ENCODE measurements at regions not wholly inside any gene's neighbourhood (a gene's known extent, or its start where the extent isn't known, plus 50 kb on each side); places are given as distances from the start of the nearest gene placed in this dataset.
A peak's percentile ranks its signal among the peaks of the same experiment; 100 is the strongest.

GRCh38 chr6:8990075-8990474, 554.7 kb upstream of the SLC35B3 start:
- Histone ChIP-seq H3K36me3 (ENCODE audit: control insufficient read depth, insufficient read depth, low read length) (no peaks in the 10 kb centered on the region), H3K27ac (ENCODE audit: low read depth, low read length) (no peak overlapping the region), H3K4me3 (ENCODE audit: low read depth, low read length) (no peak overlapping the region), H3K9me3 (ENCODE audit: control insufficient read depth, insufficient read depth, low read length) (no peaks in the 10 kb centered on the region), H3K27me3 (ENCODE audit: control insufficient read depth, insufficient read depth, low read length) (peaks cover 2% of the 10 kb centered on the region), H3K4me1 (ENCODE audit: control insufficient read depth, insufficient read depth, low read length) (no peaks in the 10 kb centered on the region)
- no peak for DNase-seq (ENCODE audit: low read depth in 4 of 6, low spot score in 6 of 6)
- WGBS (ENCODE audit: insufficient coverage) = no CpG with 5 or more reads among the region's 2 CpGs

GRCh38 chr6:8983202-8983688, 547.9 kb upstream of the SLC35B3 start:
- no peak overlapping the region for H3K4me3 ChIP-seq (ENCODE audit: low read depth, low read length)

GRCh38 chr6:8982668-8983067, 547.3 kb upstream of the SLC35B3 start:
- Histone ChIP-seq H3K9me3 (ENCODE audit: control insufficient read depth, insufficient read depth, low read length) (no peaks in the 10 kb centered on the region), H3K4me1 (ENCODE audit: control insufficient read depth, insufficient read depth, low read length) (no peaks in the 10 kb centered on the region), H3K36me3 (ENCODE audit: control insufficient read depth, insufficient read depth, low read length) (no peaks in the 10 kb centered on the region), H3K27ac (ENCODE audit: low read depth, low read length) (no peak overlapping the region), H3K4me3 (ENCODE audit: low read depth, low read length) (no peak overlapping the region), H3K27me3 (ENCODE audit: control insufficient read depth, insufficient read depth, low read length) (peaks cover 5% of the 10 kb centered on the region)
- no peak for DNase-seq (ENCODE audit: low read depth in 4 of 6, low spot score in 6 of 6)
- 49% methylated on average over 5 of the region's 9 CpGs for WGBS (ENCODE audit: insufficient coverage)

More at GRCh38 chr6:8983202-8983688, 547.9 kb upstream of the SLC35B3 start:
- peak; percentile 60 to 95 (median 69) for DNase-seq (ENCODE audit: low read depth in 4 of 6, low spot score in 6 of 6)
- H3K27me3 ChIP-seq (ENCODE audit: control insufficient read depth, insufficient read depth, low read length) = peaks cover 5% of the 10 kb centered on the region
- H3K27ac ChIP-seq (ENCODE audit: low read depth, low read length) = no peak overlapping the region
- no peaks in the 10 kb centered on the region for H3K9me3 ChIP-seq (ENCODE audit: control insufficient read depth, insufficient read depth, low read length)
- no peaks in the 10 kb centered on the region for H3K36me3 ChIP-seq (ENCODE audit: control insufficient read depth, insufficient read depth, low read length)
- no peaks in the 10 kb centered on the region for H3K4me1 ChIP-seq (ENCODE audit: control insufficient read depth, insufficient read depth, low read length)
- 0% methylated on average over 4 of the region's 10 CpGs for WGBS (ENCODE audit: insufficient coverage)

DNA sequence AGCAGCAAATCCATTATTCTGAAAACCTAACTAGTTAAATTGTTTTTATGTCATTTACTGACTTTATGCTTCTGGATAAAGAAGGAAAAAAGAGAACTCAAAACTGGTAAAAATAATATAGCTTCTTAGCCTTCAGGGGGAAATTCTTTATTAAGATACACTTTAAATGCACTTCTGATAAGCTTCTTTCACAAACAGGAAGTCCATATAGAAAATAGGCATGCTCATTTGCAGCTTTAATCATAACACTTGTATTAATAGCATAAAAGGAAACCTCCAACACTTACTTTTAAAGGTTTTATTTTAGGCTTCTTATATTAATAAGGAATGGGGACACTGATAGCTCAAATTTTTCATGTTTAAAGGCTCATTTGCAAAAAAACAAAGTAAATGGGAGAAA, 538.0 kb upstream of the SLC35B3 start:
- no peak overlapping the region for H3K27ac ChIP-seq (ENCODE audit: low read depth, low read length)
- H3K27me3 ChIP-seq (ENCODE audit: control insufficient read depth, insufficient read depth, low read length) = no peaks in the 10 kb centered on the region
- H3K36me3 ChIP-seq (ENCODE audit: control insufficient read depth, insufficient read depth, low read length) = no peaks in the 10 kb centered on the region
- peaks cover 4% of the 10 kb centered on the region for H3K9me3 ChIP-seq (ENCODE audit: control insufficient read depth, insufficient read depth, low read length)
- H3K4me1 ChIP-seq (ENCODE audit: control insufficient read depth, insufficient read depth, low read length) = no peaks in the 10 kb centered on the region
- H3K4me3 ChIP-seq (ENCODE audit: low read depth, low read length) = no peak overlapping the region
- no peak for DNase-seq (ENCODE audit: low read depth in 4 of 6, low spot score in 6 of 6)

- no peaks in the 10 kb centered on the region for H3K36me3 ChIP-seq (ENCODE audit: control insufficient read depth, insufficient read depth, low read length)
- no peak overlapping the region for H3K4me3 ChIP-seq (ENCODE audit: low read depth, low read length)
- DNase-seq (ENCODE audit: low read depth in 4 of 6, low spot score in 6 of 6) = no peak
- H3K9me3 ChIP-seq (ENCODE audit: control insufficient read depth, insufficient read depth, low read length) = peaks cover 4% of the 10 kb centered on the region
- H3K4me1 ChIP-seq (ENCODE audit: control insufficient read depth, insufficient read depth, low read length) = no peaks in the 10 kb centered on the region
- no peaks in the 10 kb centered on the region for H3K27me3 ChIP-seq (ENCODE audit: control insufficient read depth, insufficient read depth, low read length)
- no peak overlapping the region for H3K27ac ChIP-seq (ENCODE audit: low read depth, low read length)
Observed at GRCh38 chr6:8969747-8970146, 534.4 kb upstream of the SLC35B3 start.

GRCh38 chr6:8958894-8959511, 523.7 kb upstream of the SLC35B3 start:
- no peak overlapping the region for H3K27ac ChIP-seq (ENCODE audit: low read depth, low read length)
- H3K4me3 ChIP-seq (ENCODE audit: low read depth, low read length) = no peak overlapping the region
- no peaks in the 10 kb centered on the region for H3K4me1 ChIP-seq (ENCODE audit: control insufficient read depth, insufficient read depth, low read length)
- H3K36me3 ChIP-seq (ENCODE audit: control insufficient read depth, insufficient read depth, low read length) = no peaks in the 10 kb centered on the region
- DNase-seq (ENCODE audit: low read depth in 4 of 6, low spot score in 6 of 6) = no peak
- no peaks in the 10 kb centered on the region for H3K27me3 ChIP-seq (ENCODE audit: control insufficient read depth, insufficient read depth, low read length)
- no peaks in the 10 kb centered on the region for H3K9me3 ChIP-seq (ENCODE audit: control insufficient read depth, insufficient read depth, low read length)

DNA sequence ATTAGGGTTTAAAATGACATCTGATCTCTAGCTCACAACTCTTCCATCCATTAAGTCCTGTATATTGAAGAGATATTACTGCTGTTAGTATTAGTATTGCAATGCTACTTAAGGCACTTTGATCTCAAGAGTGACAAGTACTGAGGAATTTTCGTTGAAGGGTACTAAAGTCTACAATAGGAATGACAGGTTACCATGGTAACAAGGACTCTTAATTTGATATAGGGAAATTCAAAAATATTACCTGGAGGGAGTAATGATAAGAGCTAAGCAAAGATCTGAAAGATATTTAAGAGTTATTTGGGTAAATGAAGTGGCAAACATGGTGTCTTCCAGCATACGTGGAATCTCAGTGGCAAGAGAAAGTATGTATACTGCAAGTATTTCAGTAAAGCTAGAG, 518.0 kb upstream of the SLC35B3 start:
- Histone ChIP-seq H3K4me1 (ENCODE audit: control insufficient read depth, insufficient read depth, low read length) (no peaks in the 10 kb centered on the region), H3K27me3 (ENCODE audit: control insufficient read depth, insufficient read depth, low read length) (no peaks in the 10 kb centered on the region), H3K9me3 (ENCODE audit: control insufficient read depth, insufficient read depth, low read length) (no peaks in the 10 kb centered on the region), H3K4me3 (ENCODE audit: low read depth, low read length) (no peak overlapping the region), H3K36me3 (ENCODE audit: control insufficient read depth, insufficient read depth, low read length) (no peaks in the 10 kb centered on the region), H3K27ac (ENCODE audit: low read depth, low read length) (no peak overlapping the region)
- 38% methylated on average over 1 of the region's 2 CpGs for WGBS (ENCODE audit: insufficient coverage)
- no peak for DNase-seq (ENCODE audit: low read depth in 4 of 6, low spot score in 6 of 6)

- Histone ChIP-seq H3K9me3 (ENCODE audit: control insufficient read depth, insufficient read depth, low read length) (no peaks in the 10 kb centered on the region), H3K4me1 (ENCODE audit: control insufficient read depth, insufficient read depth, low read length) (no peaks in the 10 kb centered on the region), H3K27ac (ENCODE audit: low read depth, low read length) (no peak overlapping the region), H3K4me3 (ENCODE audit: low read depth, low read length) (no peak overlapping the region), H3K36me3 (ENCODE audit: control insufficient read depth, insufficient read depth, low read length) (no peaks in the 10 kb centered on the region), H3K27me3 (ENCODE audit: control insufficient read depth, insufficient read depth, low read length) (no peaks in the 10 kb centered on the region)
- peak in 1 of 6 donors; percentile 79 for DNase-seq (ENCODE audit: low read depth in 4 of 6, low spot score in 6 of 6)
- 75% methylated on average over 1 of the region's 4 CpGs for WGBS (ENCODE audit: insufficient coverage)
Observed at GRCh38 chr6:8948733-8949132, 513.4 kb upstream of the SLC35B3 start.

- Histone ChIP-seq H3K4me3 (ENCODE audit: low read depth, low read length) (no peak overlapping the region), H3K4me1 (ENCODE audit: control insufficient read depth, insufficient read depth, low read length) (no peaks in the 10 kb centered on the region), H3K36me3 (ENCODE audit: control insufficient read depth, insufficient read depth, low read length) (no peaks in the 10 kb centered on the region), H3K27ac (ENCODE audit: low read depth, low read length) (no peak overlapping the region), H3K9me3 (ENCODE audit: control insufficient read depth, insufficient read depth, low read length) (no peaks in the 10 kb centered on the region), H3K27me3 (ENCODE audit: control insufficient read depth, insufficient read depth, low read length) (no peaks in the 10 kb centered on the region)
- WGBS (ENCODE audit: insufficient coverage) = no CpG with 5 or more reads among the region's 4 CpGs
- DNase-seq (ENCODE audit: low read depth in 4 of 6, low spot score in 6 of 6) = no peak
Observed at GRCh38 chr6:8947900-8948299, 512.6 kb upstream of the SLC35B3 start.

DNA sequence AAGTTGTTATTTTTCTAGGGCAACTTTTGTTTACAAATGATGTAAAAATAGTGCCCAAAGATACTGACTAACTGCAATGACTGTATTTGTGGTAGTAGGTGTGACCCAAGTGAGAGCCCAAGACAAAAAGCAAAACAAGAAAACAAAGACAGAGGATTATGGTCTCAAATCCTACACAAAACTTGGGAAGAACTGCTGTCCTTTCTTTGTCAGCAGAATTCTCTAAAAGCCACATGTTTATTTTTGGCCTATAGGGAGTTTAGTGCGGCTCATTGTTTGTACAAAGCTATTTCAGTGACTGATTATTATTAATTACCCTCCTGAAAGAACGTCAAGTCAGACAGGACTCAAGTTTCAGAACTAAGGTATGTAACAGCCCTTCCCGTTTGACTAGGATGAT, 509.2 kb upstream of the SLC35B3 start:
- H3K27ac ChIP-seq (ENCODE audit: low read depth, low read length) = no peak overlapping the region
- WGBS (ENCODE audit: insufficient coverage) = 33% methylated on average over 1 of the region's 3 CpGs
- no peak for DNase-seq (ENCODE audit: low read depth in 4 of 6, low spot score in 6 of 6)

More for the DNA sequence above, 509.2 kb upstream of the SLC35B3 start:
- Histone ChIP-seq H3K9me3 (ENCODE audit: control insufficient read depth, insufficient read depth, low read length) (no peaks in the 10 kb centered on the region), H3K27me3 (ENCODE audit: control insufficient read depth, insufficient read depth, low read length) (no peaks in the 10 kb centered on the region), H3K4me3 (ENCODE audit: low read depth, low read length) (no peak overlapping the region), H3K36me3 (ENCODE audit: control insufficient read depth, insufficient read depth, low read length) (no peaks in the 10 kb centered on the region), H3K4me1 (ENCODE audit: control insufficient read depth, insufficient read depth, low read length) (no peaks in the 10 kb centered on the region)

Data from spinal cord (tissue), 9 donors.